GM18951 (cell line): ENCODE measurements at regions not wholly inside any gene's neighbourhood (a gene's known extent, or its start where the extent isn't known, plus 50 kb on each side); places are given as distances from the start of the nearest gene placed in this dataset.
"Not testable (repeated sequence)": the region's sequence is repeated elsewhere in the genome, so short reads cannot be mapped to it uniquely, and the experiment has no call there.

Source experiments
- POLR2A ChIP-seq: IDR thresholded peaks from 4 replicates; pipeline ENCODE4 v1.6.1; 2011; ENCODE audit warnings: mild to moderate bottlenecking; ENCODE audit not compliant: insufficient read length, insufficient read depth; ENCODE audit errors: extremely low read depth
- in situ Hi-C: fragments of 300-500 bp; cut with MboI; formaldehyde crosslinking; loops from one replicate; pipeline ENCODE4 v1.12.0; 2022; ENCODE audit warnings: low sequenced_read_pairs, mixed read lengths, inconsistent platforms; ENCODE audit not compliant: unreplicated experiment

DNA sequence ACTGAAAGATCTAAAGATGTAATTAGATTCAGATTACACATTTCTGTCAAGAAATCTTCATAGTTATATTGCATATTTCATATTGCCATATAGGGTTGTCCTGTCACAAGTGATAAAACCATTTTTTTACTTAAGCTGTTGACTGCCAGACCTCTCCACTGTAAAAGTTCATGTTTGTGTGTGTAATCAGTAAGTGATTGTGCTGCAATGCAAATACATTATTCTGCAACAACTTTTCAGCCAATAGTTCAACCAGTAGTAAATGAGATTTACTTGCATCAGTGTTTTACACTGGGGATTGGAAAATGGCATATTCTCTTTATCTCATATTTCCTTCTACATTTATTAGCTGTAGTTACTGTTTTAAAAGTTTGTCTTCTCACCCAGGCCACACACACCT lies 603.9 kb upstream of the RORB start:
- no peak for TF ChIP-seq POLR2A

DNA sequence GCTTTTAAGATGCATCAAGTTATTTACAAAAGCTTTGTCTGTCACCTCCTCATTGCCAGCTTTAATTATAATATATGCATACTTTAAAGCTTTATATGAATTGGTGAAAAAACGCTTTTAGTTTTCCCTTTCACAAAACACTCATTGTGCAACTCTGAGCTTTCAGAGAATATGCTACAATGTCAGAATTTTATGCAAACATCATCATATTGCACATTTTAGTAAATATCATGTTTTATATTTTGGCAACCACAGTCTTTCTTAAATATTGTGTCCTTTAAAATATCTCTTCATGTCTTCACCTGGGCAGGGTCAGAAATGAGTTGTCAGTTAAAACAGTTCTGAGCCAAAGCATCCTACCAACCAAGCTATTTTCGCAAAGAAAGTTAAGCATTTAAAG lies 601.1 kb upstream of the RORB start:
- no peak for TF ChIP-seq POLR2A
- in situ Hi-C loops = no loop called here

More for the DNA sequence above, 603.9 kb upstream of the RORB start:
- in situ Hi-C loops = no loop called here

DNA sequence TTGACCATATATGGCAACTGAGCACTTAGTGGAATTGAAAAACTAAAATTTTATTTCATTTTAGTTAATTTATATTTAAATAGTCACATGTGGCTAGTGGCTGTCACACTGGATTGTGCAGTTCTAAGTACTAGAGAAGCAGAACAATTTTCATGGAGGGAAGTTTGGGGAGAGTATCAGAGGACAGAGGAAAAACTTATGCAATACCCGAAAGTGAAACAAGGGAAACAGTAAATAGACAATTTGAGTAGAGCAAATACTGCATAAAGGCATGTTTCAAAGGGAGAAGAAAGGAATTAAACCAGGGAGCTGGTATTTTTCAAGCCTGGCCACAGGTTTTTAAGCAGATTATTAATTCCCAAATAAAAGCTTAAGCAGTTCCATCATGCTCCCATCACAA lies 590.5 kb upstream of the RORB start:
- TF ChIP-seq POLR2A = no peak
- in situ Hi-C loops = no loop called here

DNA sequence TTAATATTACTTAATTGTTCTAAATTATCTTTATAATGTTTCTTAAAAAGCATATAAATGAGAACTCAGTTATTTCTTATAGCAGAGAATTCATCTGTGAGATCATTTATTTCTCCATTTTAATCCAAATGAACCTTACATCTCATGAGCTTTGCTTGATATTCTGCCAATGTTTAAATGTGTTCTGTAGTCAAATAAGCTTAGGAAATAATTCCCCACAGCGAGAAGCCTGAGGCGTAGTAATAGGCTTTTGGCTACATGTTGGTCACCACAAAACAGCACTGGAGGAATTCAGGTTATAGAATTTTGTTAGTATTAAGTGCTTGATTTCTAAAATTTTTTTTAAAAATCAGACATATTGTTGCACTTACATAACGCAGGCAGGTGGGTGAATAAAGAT lies 585.3 kb upstream of the RORB start:
- in situ Hi-C loops = no loop called here

DNA sequence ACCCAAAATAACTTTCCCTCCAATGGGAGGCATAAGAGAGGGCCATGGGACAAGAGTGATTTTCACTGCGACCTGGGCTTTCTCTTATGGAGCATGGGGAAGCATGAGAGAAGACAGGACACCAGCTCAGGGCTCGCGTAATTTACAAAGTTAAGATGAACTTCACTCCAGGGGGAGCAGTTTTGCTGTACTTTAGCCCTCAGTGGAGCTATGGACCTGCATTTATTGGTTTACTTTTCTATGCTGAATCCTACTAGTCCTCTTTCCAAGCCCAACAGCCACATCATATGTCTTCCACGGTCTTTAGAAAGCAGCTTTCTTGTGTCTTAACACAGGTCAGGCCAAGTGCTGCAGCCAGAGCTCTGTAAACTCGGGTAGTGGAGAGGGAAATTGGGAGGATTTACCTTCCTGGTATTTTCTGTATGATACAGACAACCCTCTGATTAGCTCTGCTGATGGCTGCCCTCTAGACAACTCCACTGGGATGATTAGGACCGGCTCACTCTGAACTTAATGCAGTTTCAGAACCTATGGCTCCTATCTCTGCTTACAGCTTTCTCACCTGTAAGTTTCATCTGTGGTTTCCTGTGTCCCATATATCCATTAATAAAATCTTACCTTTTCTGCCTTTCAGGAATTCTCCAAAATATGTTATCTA lies 581.0 kb upstream of the RORB start:
- no peak for TF ChIP-seq POLR2A
- in situ Hi-C loops = no loop called here

More for the DNA sequence above, 585.3 kb upstream of the RORB start:
- no peak for TF ChIP-seq POLR2A

DNA sequence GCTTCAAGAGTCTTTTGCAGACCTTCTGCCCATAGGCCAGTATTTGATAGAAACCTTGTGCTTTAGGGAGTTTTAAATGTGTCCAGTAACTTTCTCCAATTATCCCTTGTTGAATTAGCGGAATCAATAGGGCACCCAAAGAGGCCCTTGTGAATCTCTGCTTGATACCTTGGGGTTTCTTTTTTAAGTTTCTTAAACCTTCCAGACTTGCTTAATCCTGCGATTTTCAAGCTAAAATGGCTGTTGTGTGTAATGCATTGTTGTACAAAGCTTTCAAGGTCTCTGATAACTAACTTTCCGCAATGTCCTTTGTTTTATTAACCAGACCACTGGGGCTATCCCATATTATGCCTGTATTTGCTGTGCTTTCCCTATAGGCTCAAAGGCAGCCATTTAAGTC lies 577.4 kb upstream of the RORB start:
- TF ChIP-seq POLR2A = no peak
- in situ Hi-C loops = no loop called here

DNA sequence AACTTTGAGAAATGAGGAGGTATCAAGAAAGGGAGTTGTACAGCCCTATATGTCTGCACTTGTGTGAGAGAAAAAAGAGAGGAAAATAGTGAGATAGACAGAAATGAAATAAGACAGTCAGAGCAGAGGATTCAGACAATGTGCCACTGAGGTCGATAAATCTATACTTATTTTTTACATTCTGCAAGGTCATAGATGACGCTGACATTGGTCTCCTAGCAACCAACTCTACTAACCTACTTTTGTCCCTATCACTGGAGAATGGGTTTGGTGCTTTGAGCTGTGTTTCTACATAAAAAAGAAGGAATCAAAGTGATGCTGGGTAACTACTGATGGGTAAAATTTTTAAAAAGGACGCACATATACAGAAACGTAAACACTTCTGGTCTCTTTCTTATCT lies 573.3 kb upstream of the RORB start:
- no peak for TF ChIP-seq POLR2A
- in situ Hi-C loops = no loop called here

DNA sequence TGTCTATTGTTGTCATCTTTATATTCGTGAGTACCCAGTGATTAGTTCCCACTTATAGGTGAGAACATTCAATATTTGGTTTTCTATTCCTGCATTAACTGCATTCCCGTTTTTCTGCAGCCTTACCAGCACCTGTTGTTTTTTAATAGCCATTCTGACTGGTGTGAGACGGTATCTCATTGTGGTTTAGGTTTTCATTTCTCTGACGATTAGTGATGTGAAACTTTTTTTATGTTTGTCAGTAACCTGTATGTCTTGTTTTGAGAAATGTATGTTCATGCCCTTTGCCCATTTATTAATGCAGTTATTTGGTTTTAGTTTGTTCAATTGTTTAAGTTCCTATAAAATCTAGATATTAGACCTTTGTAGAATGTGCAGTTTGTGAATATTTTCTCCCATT lies 546.0 kb upstream of the RORB start:
- no peak for TF ChIP-seq POLR2A
- in situ Hi-C loops = no loop called here

DNA sequence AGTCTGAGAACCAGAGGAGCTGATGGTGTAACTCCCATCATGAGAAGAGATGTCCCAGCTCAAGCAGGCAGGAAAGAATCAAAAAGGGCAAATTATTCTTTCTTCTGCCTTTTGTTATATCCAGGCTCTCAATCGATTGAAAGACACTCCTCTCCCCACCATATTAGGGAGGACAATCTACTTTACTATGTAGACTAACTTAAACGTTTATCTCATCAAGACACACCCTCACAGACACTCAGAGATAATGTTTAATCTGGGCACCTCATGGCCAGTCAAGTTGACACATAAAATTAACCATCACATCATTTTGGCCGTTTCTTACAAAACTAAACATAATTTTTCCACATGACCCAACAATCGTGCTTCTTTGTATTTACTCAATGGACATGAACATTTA lies 534.3 kb upstream of the RORB start:
- no peak for TF ChIP-seq POLR2A
- in situ Hi-C loops = no loop called here

DNA sequence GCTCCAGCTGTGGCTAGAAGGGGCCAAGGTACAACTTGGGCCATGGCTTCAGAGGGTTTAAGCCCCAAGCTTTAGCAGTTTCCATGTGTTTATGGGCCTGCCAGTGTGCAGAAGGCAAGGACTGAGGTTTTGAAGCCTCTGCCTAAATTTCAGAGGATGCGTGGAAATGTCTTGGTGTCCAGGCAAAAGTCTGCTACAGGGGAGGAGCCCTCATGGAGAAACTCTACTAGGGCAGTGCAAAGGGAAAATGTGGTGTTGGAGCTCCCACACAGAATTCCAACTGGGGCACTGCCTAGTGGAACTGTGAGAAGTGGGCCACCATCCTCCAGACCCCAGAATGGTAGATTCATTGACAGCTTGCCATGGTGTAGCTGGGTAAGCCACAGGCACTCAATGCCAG lies 527.2 kb upstream of the RORB start:
- no peak for TF ChIP-seq POLR2A
- in situ Hi-C loops = no loop called here

DNA sequence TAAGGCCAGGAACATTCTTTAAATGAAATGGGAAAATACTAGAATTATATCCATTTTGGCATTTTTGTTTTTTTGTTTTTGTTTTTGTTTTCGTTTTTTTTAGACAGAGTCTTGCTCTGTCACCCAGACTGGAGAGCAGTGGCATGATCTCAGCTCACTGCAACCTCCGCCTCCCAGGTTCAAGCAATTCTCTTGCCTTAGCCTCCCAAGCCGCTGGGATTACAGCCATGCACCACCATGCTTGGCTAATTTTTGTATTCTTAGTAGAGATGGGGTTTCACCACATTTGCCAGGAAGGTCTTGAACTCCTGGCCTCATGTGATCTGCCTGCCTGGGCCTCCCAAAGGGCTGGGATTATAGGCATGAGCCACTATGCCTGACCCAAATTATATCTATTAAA lies 520.7 kb upstream of the RORB start:
- in situ Hi-C loops = not testable (repeated sequence)

DNA sequence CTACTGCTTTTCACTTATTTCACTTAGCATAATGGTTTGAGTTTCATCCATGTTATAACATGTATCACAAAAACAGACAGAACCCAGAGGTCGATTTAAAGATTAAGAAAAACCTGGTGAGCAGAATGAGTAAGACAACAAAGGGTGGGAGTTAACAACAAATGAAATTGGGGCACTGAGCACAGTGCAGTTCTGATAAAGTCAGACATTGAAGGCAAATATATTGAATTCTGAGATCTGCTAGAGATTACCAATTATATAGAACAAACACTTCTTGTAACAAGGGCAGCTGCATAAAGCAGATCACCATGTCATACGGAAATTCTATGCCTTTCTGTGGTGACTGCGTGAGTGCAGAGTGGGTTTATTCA lies 517.3 kb upstream of the RORB start:
- no peak for TF ChIP-seq POLR2A
- in situ Hi-C loops = no loop called here

DNA sequence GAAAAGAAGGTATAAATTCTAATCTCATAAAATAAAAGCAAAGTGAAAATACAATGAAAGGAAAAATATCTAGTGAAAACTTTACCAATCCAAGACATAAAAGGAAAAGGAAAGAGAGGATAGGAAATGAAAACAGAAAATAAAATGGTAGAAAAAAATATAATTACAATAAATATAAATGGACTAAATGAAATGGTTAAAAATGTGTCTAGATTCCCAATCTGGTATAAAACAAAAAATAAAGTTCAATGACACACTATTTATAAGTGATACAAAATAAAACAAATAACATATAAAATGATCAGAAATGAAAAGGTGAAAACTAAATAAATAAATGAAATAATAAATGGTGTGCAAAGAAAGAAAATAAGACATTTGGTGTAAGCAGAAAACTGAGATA lies 516.4 kb upstream of the RORB start:
- TF ChIP-seq POLR2A = no peak
- in situ Hi-C loops = no loop called here

DNA sequence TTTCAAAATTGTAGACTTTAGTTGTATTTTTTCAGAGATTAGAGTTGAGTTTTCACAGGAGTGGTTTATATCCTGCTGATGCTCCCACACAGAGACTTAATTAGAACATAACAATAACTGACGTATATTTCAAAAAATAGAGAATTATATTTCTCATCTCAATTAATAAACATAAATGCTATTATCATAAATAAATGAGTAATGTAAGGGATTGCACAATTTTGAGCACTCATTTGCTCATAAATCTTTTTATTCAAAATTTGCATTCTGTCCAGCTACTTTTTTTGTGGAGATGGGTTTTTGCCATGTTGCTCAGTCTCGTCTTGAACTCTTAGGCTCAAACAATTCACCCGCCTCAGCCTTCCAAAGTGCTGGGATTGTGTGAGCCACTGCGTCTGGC lies 515.7 kb upstream of the RORB start:
- in situ Hi-C loops = no loop called here
- no peak for TF ChIP-seq POLR2A

DNA sequence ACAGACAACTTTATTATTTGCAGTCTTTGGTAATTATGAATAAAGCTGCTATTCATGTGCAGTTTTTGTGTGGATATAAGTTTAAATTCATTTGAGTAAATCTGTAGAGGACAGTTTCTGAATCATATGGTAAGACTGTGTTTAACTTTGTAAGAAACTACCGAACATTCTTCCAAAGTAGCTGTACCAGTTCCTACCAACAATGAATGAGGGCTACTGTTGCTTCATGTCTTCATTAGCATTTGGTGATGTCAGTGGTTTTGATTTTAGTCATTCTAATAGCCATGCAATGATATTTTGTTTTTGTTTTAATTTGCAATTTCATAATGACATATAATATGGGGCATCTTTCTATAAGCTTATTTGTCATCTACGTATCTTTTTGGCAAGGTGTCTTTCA lies 501.3 kb upstream of the RORB start:
- in situ Hi-C loops = no loop called here
- no peak for TF ChIP-seq POLR2A
